HL-60/S4 (cell line): ENCODE measurements at regions not wholly inside any gene's neighbourhood (a gene's known extent, or its start where the extent isn't known, plus 50 kb on each side); places are given as distances from the start of the nearest gene placed in this dataset.

ENCODE experiments used
- in situ Hi-C: fragments of 300-500 bp; cut with MboI; formaldehyde crosslinking; loops from 2 replicates; pipeline ENCODE4 v1.14.3; 2022; ENCODE audit warnings: low sequenced_read_pairs

- in situ Hi-C loops, result no loop called here
These were observed 529.9 kb downstream of the SLITRK1 start for GRCh38 chr13:83352391-83352790.

- in situ Hi-C loops, result no loop called here
These were observed 531.7 kb downstream of the SLITRK1 start for GRCh38 chr13:83350569-83350968.

- in situ Hi-C loops, result no loop called here
These were observed 537.8 kb downstream of the SLITRK1 start for GRCh38 chr13:83344518-83344917.

- in situ Hi-C loops, result no loop called here
These were observed 542.1 kb downstream of the SLITRK1 start for GRCh38 chr13:83340170-83340569.

GRCh38 chr13:83333614-83334388, 548.5 kb downstream of the SLITRK1 start:
- in situ Hi-C loops, result no loop called here

- in situ Hi-C loops, result no loop called here
These were observed 549.5 kb downstream of the SLITRK1 start for GRCh38 chr13:83332751-83333150.

GRCh38 chr13:83327091-83327490, 555.2 kb downstream of the SLITRK1 start:
- in situ Hi-C loops, result no loop called here

- in situ Hi-C loops, result no loop called here
These were observed 557.0 kb downstream of the SLITRK1 start for GRCh38 chr13:83325125-83325853.

- in situ Hi-C loops, result no loop called here
These were observed 570.2 kb downstream of the SLITRK1 start for GRCh38 chr13:83311886-83312577.

GRCh38 chr13:83298617-83299016, 583.7 kb downstream of the SLITRK1 start:
- in situ Hi-C loops, result no loop called here

GRCh38 chr13:83297586-83298290, 584.5 kb downstream of the SLITRK1 start:
- in situ Hi-C loops, result no loop called here

GRCh38 chr13:83295686-83296085, 586.6 kb downstream of the SLITRK1 start:
- in situ Hi-C loops, result no loop called here

- in situ Hi-C loops, result no loop called here
These were observed 595.5 kb downstream of the SLITRK1 start for GRCh38 chr13:83286737-83287136.

GRCh38 chr13:83281654-83282053, 600.6 kb downstream of the SLITRK1 start:
- in situ Hi-C loops, result no loop called here

GRCh38 chr13:83274679-83275078, 607.6 kb downstream of the SLITRK1 start:
- in situ Hi-C loops, result no loop called here

- in situ Hi-C loops, result no loop called here
These were observed 609.5 kb downstream of the SLITRK1 start for GRCh38 chr13:83272652-83273240.

- in situ Hi-C loops, result no loop called here
These were observed 610.2 kb downstream of the SLITRK1 start for GRCh38 chr13:83272076-83272475.

- in situ Hi-C loops, result no loop called here
These were observed 617.0 kb downstream of the SLITRK1 start for GRCh38 chr13:83265279-83265678.

- in situ Hi-C loops, result no loop called here
These were observed 633.5 kb downstream of the SLITRK1 start for GRCh38 chr13:83248751-83249150.

- in situ Hi-C loops, result no loop called here
These were observed 649.6 kb downstream of the SLITRK1 start for GRCh38 chr13:83232626-83233025.
